ENCODE measurements at regions not wholly inside any gene's neighbourhood (a gene's known extent, or its start where the extent isn't known, plus 50 kb on each side); places are given as distances from the start of the nearest gene placed in this dataset.

DNA sequence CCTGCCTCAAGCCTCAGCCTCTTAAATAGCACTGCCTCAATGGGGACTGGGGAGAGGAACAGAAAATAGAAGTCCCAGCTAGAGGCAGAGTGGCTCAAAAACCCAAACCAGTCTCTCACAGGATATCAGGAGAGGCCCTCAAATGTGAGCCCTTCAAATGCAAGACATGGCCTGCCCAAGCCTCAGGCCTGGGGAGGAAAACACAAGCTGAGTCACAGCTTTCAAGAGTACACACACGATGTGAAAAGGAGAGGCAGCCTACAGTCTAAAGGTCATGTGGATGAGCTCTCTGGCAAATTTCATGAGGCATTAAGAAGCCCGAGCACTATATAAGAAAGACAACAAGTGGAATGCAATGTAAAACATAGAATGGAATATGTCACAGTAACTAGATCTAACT lies 316.6 kb upstream of the MEX3C start:
- Histone ChIP-seq H3K36me3 (no peaks in the 10 kb centered on the region), H3K4me3 (no peak overlapping the region), H3K27ac (no peak overlapping the region), H3K4me1 (no peaks in the 10 kb centered on the region), H3K9me3 (no peaks in the 10 kb centered on the region), H3K27me3 (ENCODE audit: low read depth) (no peaks in the 10 kb centered on the region)
- ATAC-seq (no peak), DNase-seq (no peak)
- TF ChIP-seq, protein P1, sequence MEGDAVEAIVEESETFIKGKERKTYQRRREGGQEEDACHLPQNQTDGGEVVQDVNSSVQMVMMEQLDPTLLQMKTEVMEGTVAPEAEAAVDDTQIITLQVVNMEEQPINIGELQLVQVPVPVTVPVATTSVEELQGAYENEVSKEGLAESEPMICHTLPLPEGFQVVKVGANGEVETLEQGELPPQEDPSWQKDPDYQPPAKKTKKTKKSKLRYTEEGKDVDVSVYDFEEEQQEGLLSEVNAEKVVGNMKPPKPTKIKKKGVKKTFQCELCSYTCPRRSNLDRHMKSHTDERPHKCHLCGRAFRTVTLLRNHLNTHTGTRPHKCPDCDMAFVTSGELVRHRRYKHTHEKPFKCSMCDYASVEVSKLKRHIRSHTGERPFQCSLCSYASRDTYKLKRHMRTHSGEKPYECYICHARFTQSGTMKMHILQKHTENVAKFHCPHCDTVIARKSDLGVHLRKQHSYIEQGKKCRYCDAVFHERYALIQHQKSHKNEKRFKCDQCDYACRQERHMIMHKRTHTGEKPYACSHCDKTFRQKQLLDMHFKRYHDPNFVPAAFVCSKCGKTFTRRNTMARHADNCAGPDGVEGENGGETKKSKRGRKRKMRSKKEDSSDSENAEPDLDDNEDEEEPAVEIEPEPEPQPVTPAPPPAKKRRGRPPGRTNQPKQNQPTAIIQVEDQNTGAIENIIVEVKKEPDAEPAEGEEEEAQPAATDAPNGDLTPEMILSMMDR (IDR thresholded peaks at IDR 0.05) = no peak
- intact Hi-C loops (cut with DNase I) = no loop called here

DNA sequence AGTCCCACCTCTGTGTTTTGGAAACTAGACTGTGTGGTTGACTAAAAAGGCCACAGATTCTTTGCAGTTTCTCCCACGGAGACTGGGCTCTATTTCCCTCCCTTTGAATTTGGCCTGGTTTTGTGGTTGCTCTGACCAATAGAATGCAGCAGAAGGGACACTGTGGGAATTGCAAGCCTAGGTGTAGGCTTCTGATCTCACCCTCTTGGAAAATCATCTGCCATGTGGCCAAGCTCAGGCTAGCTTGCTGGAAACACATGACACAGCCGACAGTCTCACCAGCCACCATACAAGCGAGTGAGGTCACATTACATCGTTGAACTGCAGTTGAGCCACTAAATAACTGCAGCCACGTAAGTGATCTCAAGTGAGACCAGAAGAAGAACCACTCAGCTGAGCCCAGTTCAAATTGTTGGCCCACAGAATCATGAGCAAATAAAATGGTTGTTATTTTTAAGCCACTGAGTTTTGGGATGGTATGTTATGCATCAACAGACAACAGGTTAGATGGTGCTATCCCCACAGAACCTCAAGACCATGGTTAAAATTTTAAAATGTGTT lies 319.1 kb upstream of the MEX3C start:
- Histone ChIP-seq H3K9me3 (no peaks in the 10 kb centered on the region), H3K36me3 (no peaks in the 10 kb centered on the region), H3K27me3 (ENCODE audit: low read depth) (no peaks in the 10 kb centered on the region), H3K4me3 (no peak overlapping the region), H3K4me1 (no peaks in the 10 kb centered on the region), H3K27ac (no peak overlapping the region)
- ATAC-seq = no peak
- intact Hi-C loops (cut with DNase I) = no loop called here
- TF ChIP-seq, protein P1 (IDR thresholded peaks at IDR 0.05) = no peak
- DNase-seq = no peak

DNA sequence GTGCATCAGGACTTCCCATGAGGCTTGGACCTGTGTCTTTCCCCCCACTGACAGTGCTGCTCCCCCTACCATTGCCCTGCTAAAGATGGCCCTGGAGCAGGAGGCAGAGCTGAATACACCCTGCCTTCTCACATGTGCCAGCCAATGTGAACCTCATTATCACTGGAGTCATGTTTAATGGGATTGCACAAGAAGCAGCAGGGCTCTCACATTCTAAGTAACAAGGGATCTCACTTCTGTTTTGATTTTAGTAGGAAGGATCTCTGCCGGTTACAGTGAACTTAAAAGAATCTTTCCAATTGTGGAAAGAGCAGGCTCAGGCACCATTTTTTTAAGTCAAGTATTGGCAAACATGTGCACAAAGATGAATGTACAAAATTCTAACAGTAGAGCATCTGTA lies 322.1 kb upstream of the MEX3C start:
- DNase-seq (no peak), ATAC-seq (no peak)
- Histone ChIP-seq H3K4me1 (no peaks in the 10 kb centered on the region), H3K27me3 (ENCODE audit: low read depth) (no peaks in the 10 kb centered on the region), H3K36me3 (no peaks in the 10 kb centered on the region), H3K9me3 (no peaks in the 10 kb centered on the region), H3K27ac (no peak overlapping the region), H3K4me3 (no peak overlapping the region)
- intact Hi-C loops (cut with DNase I) = no loop called here
- TF ChIP-seq, protein P1 (IDR thresholded peaks at IDR 0.05) = no peak

DNA sequence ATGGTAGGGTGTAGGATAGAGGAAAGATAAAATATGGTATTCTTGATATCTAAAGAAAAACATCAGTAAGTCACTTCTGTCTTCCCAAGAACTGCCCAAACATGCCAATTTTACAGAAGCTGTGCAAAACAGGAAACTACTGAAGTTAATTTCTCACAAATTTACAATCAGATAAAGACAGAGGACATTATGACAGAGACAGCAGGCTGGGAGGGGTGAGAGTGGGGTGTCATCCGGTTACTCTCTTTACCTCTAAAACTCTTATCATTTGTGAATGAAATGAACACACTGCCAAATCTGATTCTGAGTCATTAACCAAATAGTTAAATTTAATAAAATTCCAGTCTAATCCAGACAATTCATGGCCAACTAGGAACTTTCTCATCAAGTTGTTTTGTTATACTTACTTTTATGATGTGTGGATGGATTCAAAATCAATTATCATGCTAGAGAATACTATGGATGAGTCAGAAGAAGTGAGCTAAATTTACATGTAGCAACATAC lies 323.2 kb upstream of the MEX3C start:
- no peak for DNase-seq
- Histone ChIP-seq H3K9me3 (no peaks in the 10 kb centered on the region), H3K4me1 (no peaks in the 10 kb centered on the region), H3K27ac (no peak overlapping the region), H3K4me3 (no peak overlapping the region), H3K27me3 (ENCODE audit: low read depth) (no peaks in the 10 kb centered on the region), H3K36me3 (no peaks in the 10 kb centered on the region)
- intact Hi-C loops (cut with DNase I) = no loop called here
- TF ChIP-seq, protein P1 (IDR thresholded peaks at IDR 0.05) = no peak
- no peak for ATAC-seq

DNA sequence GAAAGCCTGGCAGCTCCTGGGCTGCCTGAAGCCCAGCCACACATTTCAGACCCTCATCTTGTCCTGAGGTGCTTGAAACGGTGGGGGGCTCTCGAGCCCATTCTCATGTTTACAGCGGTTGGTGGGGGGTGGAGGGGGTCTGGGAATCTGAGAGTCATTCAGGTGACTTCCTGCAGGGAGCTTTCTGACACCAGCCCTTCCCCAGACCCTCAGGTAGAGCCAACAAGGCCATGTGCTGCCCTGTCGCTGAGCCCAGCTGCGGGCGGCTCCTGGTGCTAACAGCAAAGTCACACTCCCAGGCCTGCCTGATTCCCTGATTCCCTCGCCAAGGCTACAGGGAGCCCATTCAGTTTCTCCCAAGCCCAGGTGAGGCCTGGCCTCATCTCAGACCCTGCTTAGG lies 324.9 kb upstream of the MEX3C start:
- Histone ChIP-seq H3K36me3 (no peaks in the 10 kb centered on the region), H3K4me1 (no peaks in the 10 kb centered on the region), H3K9me3 (no peaks in the 10 kb centered on the region), H3K27me3 (ENCODE audit: low read depth) (no peaks in the 10 kb centered on the region), H3K27ac (no peak overlapping the region), H3K4me3 (no peak overlapping the region)
- intact Hi-C loops (cut with DNase I) = no loop called here
- TF ChIP-seq, protein P1 (IDR thresholded peaks at IDR 0.05) = no peak
- DNase-seq = no peak
- no peak for ATAC-seq

Measured in lower lobe of right lung (tissue), 2 donors.